H9 (cell line): ENCODE measurements at regions not wholly inside any gene's neighbourhood (a gene's known extent, or its start where the extent isn't known, plus 50 kb on each side); places are given as distances from the start of the nearest gene placed in this dataset.

Source experiments
- DNase-seq: peaks from one replicate; pipeline ENCODE4 v3.0.0-alpha.2; 2017
- H2AFZ ChIP-seq: one replicate; pipeline ENCODE4 v1.6.1; 2013; ENCODE audit warnings: mild to moderate bottlenecking, low read length, control low read depth, moderate library complexity
- H2AK5ac ChIP-seq: 2 replicates; pipeline ENCODE4 v1.6.1; 2013; ENCODE audit warnings: low read length, control low read depth, mixed read lengths; ENCODE audit not compliant: insufficient read length
- H2BK120ac ChIP-seq: one replicate; pipeline ENCODE4 v1.6.1; 2013; ENCODE audit warnings: low read depth, mild to moderate bottlenecking, low read length, control low read depth, inconsistent platforms; ENCODE audit not compliant: poor library complexity, severe bottlenecking
- H2BK12ac ChIP-seq: 2 replicates; pipeline ENCODE4 v1.6.1; 2013; ENCODE audit warnings: low read length, control low read depth, mixed read lengths, low read depth; ENCODE audit not compliant: insufficient read length
- H2BK15ac ChIP-seq: 2 replicates; pipeline ENCODE4 v1.6.1; 2013; ENCODE audit warnings: low read depth, low read length, control low read depth
- H2BK20ac ChIP-seq: one replicate; pipeline ENCODE4 v1.6.1; 2013; ENCODE audit warnings: low read depth, mild to moderate bottlenecking, low read length, control low read depth, inconsistent platforms; ENCODE audit not compliant: poor library complexity, severe bottlenecking
- H2BK5ac ChIP-seq: 2 replicates; pipeline ENCODE4 v1.6.1; 2013; ENCODE audit warnings: low read length, control low read depth, mixed read lengths; ENCODE audit not compliant: insufficient read length
- H3K14ac ChIP-seq: 2 replicates; pipeline ENCODE4 v1.6.1; 2013; ENCODE audit warnings: low read length, control low read depth; ENCODE audit not compliant: insufficient read depth
- H3K18ac ChIP-seq: 2 replicates; pipeline ENCODE4 v1.6.1; 2013; ENCODE audit warnings: low read depth, mild to moderate bottlenecking, mixed read lengths, low read length, control low read depth; ENCODE audit not compliant: insufficient read length
- H3K23ac ChIP-seq: 2 replicates; pipeline ENCODE4 v1.6.1; 2013; ENCODE audit warnings: low read length, control low read depth, mixed read lengths, low read depth; ENCODE audit not compliant: insufficient read length
- H3K23me2 ChIP-seq: 2 replicates; pipeline ENCODE4 v1.6.1; 2013; ENCODE audit warnings: low read depth, mild to moderate bottlenecking, mixed read lengths, low read length, control low read depth; ENCODE audit not compliant: insufficient read length, poor library complexity, severe bottlenecking
- H3K27ac ChIP-seq: 2 replicates; pipeline ENCODE4 v1.5.1; 2013; ENCODE audit warnings: low read length, control low read depth, mixed read lengths, low read depth; ENCODE audit not compliant: insufficient read length
- H3K27me3 ChIP-seq: 2 replicates; pipeline ENCODE4 v1.6.1; 2013; ENCODE audit warnings: low read length, control low read depth, inconsistent platforms; ENCODE audit not compliant: insufficient read depth
- H3K4ac ChIP-seq: 2 replicates; pipeline ENCODE4 v1.6.1; 2013; ENCODE audit warnings: low read depth, mild to moderate bottlenecking, control low read depth, inconsistent platforms, low read length, moderate library complexity
- H3K4me1 ChIP-seq: 2 replicates; pipeline ENCODE4 v1.6.1; 2013; ENCODE audit warnings: low read length, control low read depth, inconsistent platforms; ENCODE audit not compliant: insufficient read depth
- H3K4me2 ChIP-seq: 2 replicates; pipeline ENCODE4 v1.6.1; 2013; ENCODE audit warnings: low read length, control low read depth, mixed read lengths; ENCODE audit not compliant: insufficient read length, insufficient read depth
- H3K56ac ChIP-seq: 2 replicates; pipeline ENCODE4 v1.6.1; 2013; ENCODE audit warnings: low read depth, mild to moderate bottlenecking, mixed read lengths, low read length, control low read depth; ENCODE audit not compliant: insufficient read length
- H3K79me1 ChIP-seq: 2 replicates; pipeline ENCODE4 v1.6.1; 2013; ENCODE audit warnings: low read depth, mild to moderate bottlenecking, moderate library complexity, low read length, control low read depth, inconsistent platforms; ENCODE audit not compliant: insufficient read depth, poor library complexity, severe bottlenecking
- H3K79me2 ChIP-seq: 2 replicates; pipeline ENCODE4 v1.6.1; 2013; ENCODE audit warnings: low read length, control low read depth, inconsistent platforms; ENCODE audit not compliant: insufficient read depth
- H3K9ac ChIP-seq: 2 replicates; pipeline ENCODE4 v1.6.1; 2013; ENCODE audit warnings: low read length, control low read depth, mixed read lengths; ENCODE audit not compliant: insufficient read length; ENCODE audit errors: extremely low read depth
- H3K9me3 ChIP-seq: one replicate; pipeline ENCODE4 v1.6.1; 2013; ENCODE audit warnings: low read depth, low read length, inconsistent platforms; ENCODE audit not compliant: control insufficient read depth
- H3T11ph ChIP-seq: one replicate; pipeline ENCODE4 v1.6.1; 2013; ENCODE audit warnings: mild to moderate bottlenecking, low read length, control low read depth, inconsistent platforms
- H4K20me1 ChIP-seq: one replicate; pipeline ENCODE4 v1.6.1; 2013; ENCODE audit not compliant: control insufficient read depth, insufficient read length, insufficient read depth
- H4K5ac ChIP-seq: 2 replicates; pipeline ENCODE4 v1.6.1; 2013; ENCODE audit warnings: low read depth, mild to moderate bottlenecking, mixed read lengths, low read length, control low read depth; ENCODE audit not compliant: insufficient read length
- H4K8ac ChIP-seq: replicated peaks from 2 replicates; pipeline ENCODE4 v1.6.1; 2013; ENCODE audit warnings: low read length, control low read depth, mixed read lengths, low read depth; ENCODE audit not compliant: insufficient read length
- H4K91ac ChIP-seq: 2 replicates; pipeline ENCODE4 v1.6.1; 2013; ENCODE audit warnings: low read depth, mild to moderate bottlenecking, moderate library complexity, mixed read lengths, low read length, control low read depth; ENCODE audit not compliant: insufficient read length
- H3K27ac Mint-ChIP-seq, 3 experiments: 2 replicates in 2 of 3; 3 replicates in 1 of 3; pipeline ENCODE4 v1.8.0; 2020 to 2021; ENCODE audit warnings: mixed read lengths in 3 of 3, mild to moderate bottlenecking in 1 of 3, moderate library complexity in 1 of 3
- H3K27me3 Mint-ChIP-seq: 2 replicates; pipeline ENCODE4 v1.8.0; 2021; ENCODE audit warnings: low read depth, mild to moderate bottlenecking, moderate library complexity, mixed read lengths
- H3K36me3 Mint-ChIP-seq, 3 experiments: 2 replicates in 2 of 3; 3 replicates in 1 of 3; pipeline ENCODE4 v1.8.0; 2020 to 2021; ENCODE audit warnings: low read depth in 3 of 3, mixed read lengths in 3 of 3; ENCODE audit not compliant: insufficient read depth in 1 of 3
- H3K4me1 Mint-ChIP-seq, 2 experiments: 2 replicates each; pipeline ENCODE4 v1.8.0; 2020; ENCODE audit warnings: mixed read lengths in 2 of 2
- H3K4me3 Mint-ChIP-seq, 2 experiments: 2 replicates in 1 of 2; 3 replicates in 1 of 2; pipeline ENCODE4 v1.8.0; 2020 to 2021; ENCODE audit warnings: mild to moderate bottlenecking in 2 of 2, mixed read lengths in 2 of 2, moderate library complexity in 1 of 2
- H3K9me3 Mint-ChIP-seq, 2 experiments: 2 replicates in 1 of 2; 3 replicates in 1 of 2; pipeline ENCODE4 v1.8.0; 2020; ENCODE audit warnings: mild to moderate bottlenecking in 2 of 2, mixed read lengths in 2 of 2, moderate library complexity in 1 of 2
- TF ChIP-seq, protein P1 (sequence below): fragments of 200-600 bp; sonication (generic); conservative IDR thresholded peaks from 3 replicates; pipeline ENCODE4 v1.8.0; 2021; ENCODE audit warnings: antibody characterized with exemption, mild to moderate bottlenecking

DNA sequence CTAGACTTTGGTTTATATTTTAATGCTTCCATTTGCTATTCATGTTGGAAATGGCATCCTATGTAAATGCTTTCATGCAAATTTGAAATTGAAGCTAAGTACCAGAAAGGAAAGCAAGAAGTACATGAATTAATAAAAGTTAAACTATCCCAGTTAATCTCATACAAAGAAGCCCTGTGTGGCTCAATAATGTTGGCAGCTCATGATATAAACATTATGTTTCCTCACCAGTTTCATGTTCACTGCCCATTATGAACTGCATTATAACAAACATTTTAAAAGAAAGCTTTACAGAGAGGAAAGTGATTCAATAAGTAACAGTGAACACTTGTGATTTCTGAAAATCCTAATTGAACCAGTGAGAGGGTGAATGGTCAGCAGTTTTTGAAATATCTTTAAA lies 62.9 kb upstream of the ROBO2 start:
- Mint-ChIP-seq H3K27ac (no peak overlapping the region), H3K9me3 (no peaks in the 10 kb centered on the region), H3K27me3 (no peaks in the 10 kb centered on the region), H3K4me3 (no peak overlapping the region), H3K36me3 (no peaks in the 10 kb centered on the region), H3K4me1 (peaks cover 4 to 5% of the 10 kb centered on the region in 2 experiments; a peak in 3 of 4 replicates)
- H2BK15ac ChIP-seq: no peak overlapping the region
- no peak overlapping the region for H2AK5ac ChIP-seq
- H3K79me2 ChIP-seq: no peaks in the 10 kb centered on the region
- no peaks in the 10 kb centered on the region for H3K4me1 ChIP-seq
- no peak overlapping the region for H3K14ac ChIP-seq
- no peak overlapping the region for H2BK120ac ChIP-seq
- TF ChIP-seq, protein P1, sequence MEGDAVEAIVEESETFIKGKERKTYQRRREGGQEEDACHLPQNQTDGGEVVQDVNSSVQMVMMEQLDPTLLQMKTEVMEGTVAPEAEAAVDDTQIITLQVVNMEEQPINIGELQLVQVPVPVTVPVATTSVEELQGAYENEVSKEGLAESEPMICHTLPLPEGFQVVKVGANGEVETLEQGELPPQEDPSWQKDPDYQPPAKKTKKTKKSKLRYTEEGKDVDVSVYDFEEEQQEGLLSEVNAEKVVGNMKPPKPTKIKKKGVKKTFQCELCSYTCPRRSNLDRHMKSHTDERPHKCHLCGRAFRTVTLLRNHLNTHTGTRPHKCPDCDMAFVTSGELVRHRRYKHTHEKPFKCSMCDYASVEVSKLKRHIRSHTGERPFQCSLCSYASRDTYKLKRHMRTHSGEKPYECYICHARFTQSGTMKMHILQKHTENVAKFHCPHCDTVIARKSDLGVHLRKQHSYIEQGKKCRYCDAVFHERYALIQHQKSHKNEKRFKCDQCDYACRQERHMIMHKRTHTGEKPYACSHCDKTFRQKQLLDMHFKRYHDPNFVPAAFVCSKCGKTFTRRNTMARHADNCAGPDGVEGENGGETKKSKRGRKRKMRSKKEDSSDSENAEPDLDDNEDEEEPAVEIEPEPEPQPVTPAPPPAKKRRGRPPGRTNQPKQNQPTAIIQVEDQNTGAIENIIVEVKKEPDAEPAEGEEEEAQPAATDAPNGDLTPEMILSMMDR: no peak
- H2BK5ac ChIP-seq: no peak overlapping the region
- H3K56ac ChIP-seq: no peak overlapping the region
- H3K4ac ChIP-seq: no peak overlapping the region
- H3K9me3 ChIP-seq: no peaks in the 10 kb centered on the region
- H4K8ac ChIP-seq: no peak overlapping the region
- no peak overlapping the region for H3K9ac ChIP-seq
- no peak for DNase-seq
- no peaks in the 10 kb centered on the region for H4K20me1 ChIP-seq
- H2AFZ ChIP-seq: no peak overlapping the region
- no peak overlapping the region for H3K18ac ChIP-seq
- H2BK12ac ChIP-seq: no peak overlapping the region
- H4K5ac ChIP-seq: no peak overlapping the region
- H2BK20ac ChIP-seq: no peak overlapping the region
- no peak overlapping the region for H3T11ph ChIP-seq
- no peak overlapping the region for H3K4me2 ChIP-seq
- H3K23me2 ChIP-seq: no peaks in the 10 kb centered on the region
- H3K27me3 ChIP-seq: no peaks in the 10 kb centered on the region
- no peak overlapping the region for H3K23ac ChIP-seq
- H3K79me1 ChIP-seq: no peaks in the 10 kb centered on the region
- no peak overlapping the region for H4K91ac ChIP-seq
- H3K27ac ChIP-seq: no peak overlapping the region
